ENCODE measurements at regions not wholly inside any gene's neighbourhood (a gene's known extent, or its start where the extent isn't known, plus 50 kb on each side); places are given as distances from the start of the nearest gene placed in this dataset.
"Not testable (repeated sequence)": the region's sequence is repeated elsewhere in the genome, so short reads cannot be mapped to it uniquely, and the experiment has no call there.

DNA sequence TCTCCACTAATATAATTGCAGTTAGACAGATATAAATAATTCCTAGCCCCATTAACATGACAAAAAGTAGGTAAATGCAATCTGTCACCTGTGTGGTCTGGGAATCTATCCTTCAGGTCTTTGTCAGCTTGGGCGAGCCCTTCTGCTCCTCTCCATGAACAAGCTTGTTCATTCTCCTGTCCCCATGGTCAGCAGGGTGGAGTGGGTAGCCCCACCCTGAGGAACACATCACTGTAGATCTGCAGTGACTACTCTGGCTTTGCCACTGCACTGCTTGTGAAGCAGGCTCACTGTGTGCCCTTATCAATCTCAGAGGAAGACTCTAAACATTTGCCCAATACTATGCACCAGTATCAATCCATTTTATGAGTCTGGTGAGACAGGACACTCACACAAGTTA lies 279.0 kb downstream of the MATN1 start:
- TF ChIP-seq, protein P1, sequence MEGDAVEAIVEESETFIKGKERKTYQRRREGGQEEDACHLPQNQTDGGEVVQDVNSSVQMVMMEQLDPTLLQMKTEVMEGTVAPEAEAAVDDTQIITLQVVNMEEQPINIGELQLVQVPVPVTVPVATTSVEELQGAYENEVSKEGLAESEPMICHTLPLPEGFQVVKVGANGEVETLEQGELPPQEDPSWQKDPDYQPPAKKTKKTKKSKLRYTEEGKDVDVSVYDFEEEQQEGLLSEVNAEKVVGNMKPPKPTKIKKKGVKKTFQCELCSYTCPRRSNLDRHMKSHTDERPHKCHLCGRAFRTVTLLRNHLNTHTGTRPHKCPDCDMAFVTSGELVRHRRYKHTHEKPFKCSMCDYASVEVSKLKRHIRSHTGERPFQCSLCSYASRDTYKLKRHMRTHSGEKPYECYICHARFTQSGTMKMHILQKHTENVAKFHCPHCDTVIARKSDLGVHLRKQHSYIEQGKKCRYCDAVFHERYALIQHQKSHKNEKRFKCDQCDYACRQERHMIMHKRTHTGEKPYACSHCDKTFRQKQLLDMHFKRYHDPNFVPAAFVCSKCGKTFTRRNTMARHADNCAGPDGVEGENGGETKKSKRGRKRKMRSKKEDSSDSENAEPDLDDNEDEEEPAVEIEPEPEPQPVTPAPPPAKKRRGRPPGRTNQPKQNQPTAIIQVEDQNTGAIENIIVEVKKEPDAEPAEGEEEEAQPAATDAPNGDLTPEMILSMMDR (IDR thresholded peaks at IDR 0.05), result no peak
- no peak for DNase-seq (ENCODE audit: low spot score in 2 of 2)
- no peaks in the 10 kb centered on the region for H3K36me3 ChIP-seq

GRCh38 chr1:30438274-30438673 lies 285.1 kb downstream of the MATN1 start:
- H3K36me3 ChIP-seq; H3K27ac ChIP-seq; H3K4me1 ChIP-seq; DNase-seq (ENCODE audit: low spot score in 2 of 2); H3K9me3 ChIP-seq; H3K27me3 ChIP-seq; H3K4me3 ChIP-seq; intact Hi-C loops (cut with DNase I): not testable (repeated sequence)

More for the DNA sequence above, 279.0 kb downstream of the MATN1 start:
- H3K27ac ChIP-seq, result no peak overlapping the region
- no peaks in the 10 kb centered on the region for H3K4me1 ChIP-seq
- no peaks in the 10 kb centered on the region for H3K9me3 ChIP-seq
- intact Hi-C loops (cut with DNase I), result no loop called here
- H3K4me3 ChIP-seq, result no peak overlapping the region
- no peaks in the 10 kb centered on the region for H3K27me3 ChIP-seq

DNA sequence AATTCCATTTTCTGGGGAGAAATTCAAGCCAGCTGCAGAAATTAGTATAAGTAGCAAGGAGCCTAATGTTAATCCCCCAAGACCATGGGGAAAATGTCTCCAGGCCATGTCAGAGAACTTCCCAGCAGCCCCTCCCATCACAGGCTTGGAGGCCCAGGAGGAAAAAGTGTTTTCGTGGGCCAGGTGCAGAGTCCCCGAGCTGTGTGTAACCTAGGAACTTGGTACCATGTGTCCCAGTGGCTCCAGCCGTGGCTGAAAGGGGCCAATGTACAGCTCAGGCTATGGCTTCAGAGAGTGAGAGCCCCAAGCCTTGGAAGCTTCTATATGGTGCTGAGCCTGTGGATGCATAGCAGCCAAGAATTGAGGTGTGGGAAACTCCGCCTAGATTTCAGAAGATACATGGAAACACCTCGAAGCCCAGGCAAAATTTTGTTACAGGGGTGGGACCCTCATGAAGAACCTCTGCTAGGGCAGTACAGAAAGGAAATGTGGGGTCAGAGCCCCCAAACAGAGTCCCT lies 286.3 kb downstream of the MATN1 start:
- TF ChIP-seq, protein P1 (IDR thresholded peaks at IDR 0.05), result no peak
- Histone ChIP-seq H3K4me3 (no peak overlapping the region), H3K36me3 (no peaks in the 10 kb centered on the region), H3K9me3 (no peaks in the 10 kb centered on the region), H3K27ac (no peak overlapping the region), H3K4me1 (no peaks in the 10 kb centered on the region), H3K27me3 (no peaks in the 10 kb centered on the region)
- intact Hi-C loops (cut with DNase I), result no loop called here
- no peak for DNase-seq (ENCODE audit: low spot score in 2 of 2)

- peak in 1 of 2 donors; percentile 16 for DNase-seq (ENCODE audit: low spot score in 2 of 2)
These were observed 295.8 kb downstream of the MATN1 start for GRCh38 chr1:30427545-30427944.

GRCh38 chr1:30425046-30425445 lies 298.3 kb downstream of the MATN1 start:
- Histone ChIP-seq H3K4me3 (no peak overlapping the region), H3K27me3 (no peaks in the 10 kb centered on the region), H3K36me3 (no peaks in the 10 kb centered on the region), H3K27ac (no peak overlapping the region), H3K9me3 (peaks cover 0 to 7% of the 10 kb centered on the region in 2 donors), H3K4me1 (no peaks in the 10 kb centered on the region)
- no peak for DNase-seq (ENCODE audit: low spot score in 2 of 2)
- TF ChIP-seq, protein P1 (IDR thresholded peaks at IDR 0.05), result no peak
- intact Hi-C loops (cut with DNase I), result no loop called here

More at GRCh38 chr1:30427545-30427944, 295.8 kb downstream of the MATN1 start:
- intact Hi-C loops (cut with DNase I), result no loop called here
- Histone ChIP-seq H3K36me3 (no peaks in the 10 kb centered on the region), H3K4me3 (no peak overlapping the region), H3K27me3 (no peaks in the 10 kb centered on the region), H3K27ac (no peak overlapping the region), H3K4me1 (no peaks in the 10 kb centered on the region), H3K9me3 (peaks cover 0 to 7% of the 10 kb centered on the region in 2 donors)
- TF ChIP-seq, protein P1 (IDR thresholded peaks at IDR 0.05), result no peak

DNA sequence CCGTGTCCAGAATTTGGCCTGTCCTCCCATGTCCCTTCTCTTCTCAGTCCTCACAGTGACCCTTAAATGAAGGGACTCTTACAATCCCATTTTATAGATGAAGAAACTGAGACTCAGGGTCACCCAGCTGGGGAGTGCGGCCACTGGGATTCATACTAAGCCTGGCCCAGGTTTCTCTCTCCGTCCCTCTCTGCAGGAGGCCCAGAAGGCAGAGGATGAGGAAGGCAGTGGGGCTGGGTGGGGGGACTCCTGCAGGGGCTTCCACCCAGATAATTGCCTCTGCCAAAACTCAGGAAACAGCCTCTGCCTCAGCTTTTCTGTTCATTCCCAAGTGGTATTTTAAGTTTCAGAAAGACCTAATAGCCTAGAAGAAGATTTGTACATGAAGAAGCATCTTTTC lies 299.8 kb downstream of the MATN1 start:
- intact Hi-C loops (cut with DNase I), result no loop called here
- TF ChIP-seq, protein P1 (IDR thresholded peaks at IDR 0.05), result no peak
- Histone ChIP-seq H3K27ac (no peak overlapping the region), H3K9me3 (peaks cover 0 to 7% of the 10 kb centered on the region in 2 donors), H3K36me3 (no peaks in the 10 kb centered on the region), H3K4me3 (no peak overlapping the region), H3K4me1 (no peaks in the 10 kb centered on the region), H3K27me3 (no peaks in the 10 kb centered on the region)
- peak in 1 of 2 donors; percentile 22 for DNase-seq (ENCODE audit: low spot score in 2 of 2)
